Keratinocyte (primary cell): ENCODE measurements at regions not wholly inside any gene's neighbourhood (a gene's known extent, or its start where the extent isn't known, plus 50 kb on each side); places are given as distances from the start of the nearest gene placed in this dataset.

Experiments used
- DNase-seq: peaks from one replicate; pipeline ENCODE4 v3.0.0-alpha.2; 2011; ENCODE audit warnings: low read depth, missing footprints, low spot score
- FAIRE-seq: peaks from 2 replicates; lab custom pipeline; 2011; peaks lifted over from hg19 to GRCh38; lab: Jason Lieb, UNC
- H2AFZ ChIP-seq: 2 replicates; pipeline ENCODE4 v1.6.0; 2012; ENCODE audit warnings: low read length, control low read depth, inconsistent platforms; ENCODE audit not compliant: control insufficient read depth
- H3K27ac ChIP-seq: 2 replicates; pipeline ENCODE4 v1.5.1; 2011; ENCODE audit warnings: low read length; ENCODE audit not compliant: control insufficient read depth, insufficient read depth
- H3K27me3 ChIP-seq: 3 replicates; pipeline ENCODE4 v1.6.0; 2011; ENCODE audit warnings: low read length; ENCODE audit not compliant: control insufficient read depth, insufficient read depth; ENCODE audit errors: extremely low read depth
- H3K36me3 ChIP-seq, 2 experiments: 2 replicates in 1 of 2; 3 replicates in 1 of 2; pipeline ENCODE4 v1.5.1; 2011; ENCODE audit warnings: low read length in 2 of 2, mild to moderate bottlenecking in 1 of 2; ENCODE audit not compliant: control insufficient read depth in 2 of 2, insufficient read depth in 2 of 2; ENCODE audit errors: extremely low read depth in 1 of 2
- H3K4me1 ChIP-seq: 3 replicates; pipeline ENCODE4 v1.5.1; 2011; ENCODE audit warnings: low read length; ENCODE audit not compliant: control insufficient read depth, insufficient read depth; ENCODE audit errors: extremely low read depth
- H3K4me2 ChIP-seq: 3 replicates; pipeline ENCODE4 v1.6.0; 2011; ENCODE audit warnings: low read depth, low read length; ENCODE audit not compliant: control insufficient read depth, insufficient read depth; ENCODE audit errors: extremely low read depth
- H3K4me3 ChIP-seq, 3 experiments: fragments of 200-600 bp in 1 of 3; sonication (generic) in 1 of 3; 2 replicates in 2 of 3; 3 replicates in 1 of 3; pipeline ENCODE4 v1.5.1; 2011 to 2016; ENCODE audit warnings: low read length in 3 of 3, mild to moderate bottlenecking in 3 of 3, control low read depth in 2 of 3, inconsistent platforms in 1 of 3, low read depth in 1 of 3, mixed read lengths in 1 of 3, mixed run types in 1 of 3, moderate library complexity in 1 of 3; ENCODE audit not compliant: control insufficient read depth in 2 of 3, insufficient read depth in 2 of 3; ENCODE audit errors: extremely low read depth in 1 of 3
- H3K79me2 ChIP-seq: 2 replicates; pipeline ENCODE4 v1.6.0; 2012; ENCODE audit warnings: low read length; ENCODE audit not compliant: control insufficient read depth, insufficient read depth
- H3K9ac ChIP-seq: 3 replicates; pipeline ENCODE4 v1.6.0; 2011; ENCODE audit warnings: low read length; ENCODE audit not compliant: control insufficient read depth, insufficient read depth; ENCODE audit errors: extremely low read depth
- H3K9me1 ChIP-seq: 3 replicates; pipeline ENCODE4 v1.6.0; 2011; ENCODE audit warnings: low read length; ENCODE audit not compliant: control insufficient read depth, insufficient read depth; ENCODE audit errors: extremely low read depth
- H3K9me3 ChIP-seq: 2 replicates; pipeline ENCODE4 v1.5.1; 2012; ENCODE audit warnings: low read depth, low read length; ENCODE audit not compliant: control insufficient read depth
- H4K20me1 ChIP-seq: 3 replicates; pipeline ENCODE4 v1.6.0; 2011; ENCODE audit warnings: low read length; ENCODE audit not compliant: control insufficient read depth, insufficient read depth; ENCODE audit errors: extremely low read depth
- CTCF ChIP-seq, 3 experiments: IDR thresholded peaks in 1 of 3; conservative IDR thresholded peaks in 1 of 3; optimal IDR thresholded peaks in 1 of 3; 2 replicates in 2 of 3; 3 replicates in 1 of 3; pipeline versions ENCODE3 to v1.5.1; 2011; ENCODE audit warnings: low read length in 3 of 3, mild to moderate bottlenecking in 3 of 3, moderate library complexity in 2 of 3, control low read depth in 1 of 3, inconsistent platforms in 1 of 3; ENCODE audit not compliant: insufficient read depth in 2 of 3; ENCODE audit errors: extremely low read depth in 1 of 3
- EZH2 ChIP-seq: IDR thresholded peaks from one replicate; pipeline ENCODE4 v1.6.1; 2012; ENCODE audit warnings: inconsistent platforms, mild to moderate bottlenecking, low read length, moderate library complexity
- dilution Hi-C: fragments of 300-500 bp; cut with MboI; formaldehyde crosslinking; loops from one replicate; pipeline ENCODE4 v1.7.0; 2020; ENCODE audit warnings: low sequenced_read_pairs; ENCODE audit not compliant: extremely low pct_ligation_motif_present

- no peak for FAIRE-seq
- H3K36me3 ChIP-seq, result no peaks in the 10 kb centered on the region
- no peak overlapping the region for H3K4me2 ChIP-seq
- dilution Hi-C loops, result no loop called here
- no peak for DNase-seq
- H3K9ac ChIP-seq, result no peak overlapping the region
- no peaks in the 10 kb centered on the region for H3K27me3 ChIP-seq
- no peak overlapping the region for H3K4me3 ChIP-seq
- no peaks in the 10 kb centered on the region for H4K20me1 ChIP-seq
- H3K79me2 ChIP-seq, result no peaks in the 10 kb centered on the region
- H3K9me1 ChIP-seq, result no peaks in the 10 kb centered on the region
- H3K9me3 ChIP-seq, result no peaks in the 10 kb centered on the region
- H2AFZ ChIP-seq, result no peak overlapping the region
- no peaks in the 10 kb centered on the region for H3K4me1 ChIP-seq
- H3K27ac ChIP-seq, result no peak overlapping the region
- TF ChIP-seq EZH2 (no peak), CTCF (optimal IDR thresholded peaks at IDR 0.05 in 1 of 3, IDR thresholded peaks at IDR 0.05 in 1 of 3, conservative IDR thresholded peaks at IDR 0.05 in 1 of 3; ENCODE audit: extremely low read depth in 1 of 3, insufficient read depth in 2 of 3, low read length in 3 of 3) (no peak)
These were observed 497.2 kb upstream of the PKN2 start for GRCh38 chr1:88186911-88187310.

- Histone ChIP-seq H2AFZ (no peak overlapping the region), H3K79me2 (no peaks in the 10 kb centered on the region), H4K20me1 (no peaks in the 10 kb centered on the region), H3K4me3 (no peak overlapping the region), H3K9me3 (no peaks in the 10 kb centered on the region), H3K9me1 (no peaks in the 10 kb centered on the region), H3K36me3 (no peaks in the 10 kb centered on the region), H3K27me3 (no peaks in the 10 kb centered on the region), H3K4me2 (no peak overlapping the region), H3K27ac (no peak overlapping the region), H3K4me1 (no peaks in the 10 kb centered on the region), H3K9ac (no peak overlapping the region)
- no peak for DNase-seq
- no peak for FAIRE-seq
- TF ChIP-seq EZH2 (no peak), CTCF (optimal IDR thresholded peaks at IDR 0.05 in 1 of 3, IDR thresholded peaks at IDR 0.05 in 1 of 3, conservative IDR thresholded peaks at IDR 0.05 in 1 of 3; ENCODE audit: extremely low read depth in 1 of 3, insufficient read depth in 2 of 3, low read length in 3 of 3) (no peak)
- dilution Hi-C loops, result no loop called here
These were observed 496.0 kb upstream of the PKN2 start for GRCh38 chr1:88188038-88188437.
